C4-2B (cell line): ENCODE measurements at regions not wholly inside any gene's neighbourhood (a gene's known extent, or its start where the extent isn't known, plus 50 kb on each side); places are given as distances from the start of the nearest gene placed in this dataset.
"Not testable (repeated sequence)": the region's sequence is repeated elsewhere in the genome, so short reads cannot be mapped to it uniquely, and the experiment has no call there.

Source experiments
- H3K27ac ChIP-seq: fragments of 450-650 bp; 2 replicates; pipeline ENCODE4 v1.5.1; 2017
- ZFX ChIP-seq: fragments of 450-650 bp; IDR thresholded peaks from 2 replicates; pipeline ENCODE4 v1.6.1; 2017
- TF ChIP-seq, protein P1 (sequence below): fragments of 450-650 bp; conservative IDR thresholded peaks from 2 replicates; pipeline ENCODE4 v1.5.1; 2017; ENCODE audit warnings: mild to moderate bottlenecking

DNA sequence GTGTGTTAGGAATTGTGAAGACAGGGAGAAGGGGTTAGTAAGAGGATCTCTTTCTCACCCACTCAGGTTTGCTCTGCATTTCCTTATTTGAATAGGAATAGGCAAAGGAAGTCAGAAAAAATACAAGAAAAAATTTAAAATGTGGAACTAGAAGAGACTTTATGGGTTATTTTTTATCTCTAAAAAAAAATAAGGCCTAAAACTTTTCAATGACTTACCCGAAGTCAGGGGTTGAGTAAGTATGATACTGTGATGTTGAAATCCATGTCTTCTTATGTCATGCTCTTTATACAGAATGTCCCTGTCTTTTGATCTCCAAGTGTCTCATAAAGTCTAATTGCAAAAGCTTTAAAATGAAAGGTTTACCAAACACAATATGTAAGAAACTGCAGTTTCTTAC lies 148.3 kb upstream of the PIK3R1 start:
- no peak for TF ChIP-seq ZFX
- TF ChIP-seq, protein P1, sequence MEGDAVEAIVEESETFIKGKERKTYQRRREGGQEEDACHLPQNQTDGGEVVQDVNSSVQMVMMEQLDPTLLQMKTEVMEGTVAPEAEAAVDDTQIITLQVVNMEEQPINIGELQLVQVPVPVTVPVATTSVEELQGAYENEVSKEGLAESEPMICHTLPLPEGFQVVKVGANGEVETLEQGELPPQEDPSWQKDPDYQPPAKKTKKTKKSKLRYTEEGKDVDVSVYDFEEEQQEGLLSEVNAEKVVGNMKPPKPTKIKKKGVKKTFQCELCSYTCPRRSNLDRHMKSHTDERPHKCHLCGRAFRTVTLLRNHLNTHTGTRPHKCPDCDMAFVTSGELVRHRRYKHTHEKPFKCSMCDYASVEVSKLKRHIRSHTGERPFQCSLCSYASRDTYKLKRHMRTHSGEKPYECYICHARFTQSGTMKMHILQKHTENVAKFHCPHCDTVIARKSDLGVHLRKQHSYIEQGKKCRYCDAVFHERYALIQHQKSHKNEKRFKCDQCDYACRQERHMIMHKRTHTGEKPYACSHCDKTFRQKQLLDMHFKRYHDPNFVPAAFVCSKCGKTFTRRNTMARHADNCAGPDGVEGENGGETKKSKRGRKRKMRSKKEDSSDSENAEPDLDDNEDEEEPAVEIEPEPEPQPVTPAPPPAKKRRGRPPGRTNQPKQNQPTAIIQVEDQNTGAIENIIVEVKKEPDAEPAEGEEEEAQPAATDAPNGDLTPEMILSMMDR, result no peak
- H3K27ac ChIP-seq, result no peak overlapping the region

DNA sequence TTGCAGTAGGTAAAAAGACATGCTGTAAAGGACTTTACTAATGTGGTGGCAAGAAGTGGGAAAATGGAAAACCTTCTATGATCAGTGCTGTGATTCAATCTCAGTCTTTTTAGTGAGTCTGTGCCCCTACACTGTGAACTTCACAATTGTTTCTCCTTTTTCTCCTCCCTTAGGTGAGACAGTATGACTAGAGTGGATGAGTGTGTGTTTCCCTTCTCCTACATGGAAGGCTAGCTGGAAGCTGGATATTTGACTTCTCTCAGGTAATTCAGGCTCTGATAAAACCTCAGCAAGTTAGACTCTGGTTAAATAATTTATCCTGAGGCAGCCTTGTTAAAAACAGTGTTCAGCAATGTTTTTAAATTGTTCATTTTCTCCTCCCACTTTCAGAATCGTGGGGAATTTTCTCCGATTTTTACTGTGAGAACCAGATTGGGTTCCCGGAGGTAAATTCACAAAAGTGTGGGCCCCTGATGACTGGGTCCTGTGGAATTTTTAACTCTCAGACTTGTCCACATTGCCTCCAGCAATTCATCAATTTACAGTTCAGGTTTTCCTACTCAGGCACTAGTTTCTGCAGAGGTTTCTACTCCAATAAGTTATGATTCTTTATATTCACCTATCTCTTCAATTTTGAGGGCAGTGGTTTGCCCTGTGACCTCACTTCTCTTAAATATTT lies 149.1 kb upstream of the PIK3R1 start:
- H3K27ac ChIP-seq, result no peak overlapping the region

DNA sequence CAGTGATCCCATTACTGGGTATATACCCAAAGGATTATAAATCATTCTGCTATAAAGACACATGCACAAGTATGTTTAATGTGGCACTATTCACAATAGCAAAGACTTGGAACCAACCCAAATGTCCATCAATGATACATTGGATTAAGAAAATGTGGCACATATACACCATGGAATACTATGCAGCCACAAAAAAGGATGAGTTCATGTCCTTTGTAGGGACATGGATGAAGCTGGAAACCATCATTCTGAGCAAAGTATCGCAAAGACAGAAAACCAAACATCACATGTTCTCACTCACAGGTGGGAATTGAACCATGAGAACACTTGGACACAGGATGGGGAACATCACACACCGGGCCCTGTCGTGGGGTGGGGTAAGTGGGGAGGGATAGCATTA lies 150.2 kb upstream of the PIK3R1 start:
- H3K27ac ChIP-seq, result not testable (repeated sequence)

More for the DNA sequence above, 149.1 kb upstream of the PIK3R1 start:
- TF ChIP-seq, protein P1, result no peak
- TF ChIP-seq ZFX, result no peak

DNA sequence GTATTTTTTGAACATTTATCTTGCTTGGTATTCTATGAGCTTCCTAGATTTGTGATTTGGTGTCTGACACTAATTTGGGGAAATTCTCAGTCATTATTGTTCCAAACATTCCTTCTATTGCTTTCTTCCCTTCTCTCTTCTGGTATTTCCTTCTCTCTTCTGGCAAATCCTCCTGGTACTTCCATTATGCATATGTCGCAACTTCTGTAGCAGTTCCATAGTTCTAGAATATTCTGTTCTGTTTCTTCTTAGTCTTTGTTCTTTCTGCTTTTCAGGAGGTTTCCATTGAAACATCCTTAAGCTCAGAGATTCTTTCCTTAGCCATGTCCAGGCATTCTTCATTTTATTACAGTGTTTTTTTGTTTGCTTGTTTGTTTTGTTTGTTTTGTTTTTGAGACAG lies 155.2 kb upstream of the PIK3R1 start:
- TF ChIP-seq ZFX, result no peak
- TF ChIP-seq, protein P1, result no peak
- no peak overlapping the region for H3K27ac ChIP-seq

DNA sequence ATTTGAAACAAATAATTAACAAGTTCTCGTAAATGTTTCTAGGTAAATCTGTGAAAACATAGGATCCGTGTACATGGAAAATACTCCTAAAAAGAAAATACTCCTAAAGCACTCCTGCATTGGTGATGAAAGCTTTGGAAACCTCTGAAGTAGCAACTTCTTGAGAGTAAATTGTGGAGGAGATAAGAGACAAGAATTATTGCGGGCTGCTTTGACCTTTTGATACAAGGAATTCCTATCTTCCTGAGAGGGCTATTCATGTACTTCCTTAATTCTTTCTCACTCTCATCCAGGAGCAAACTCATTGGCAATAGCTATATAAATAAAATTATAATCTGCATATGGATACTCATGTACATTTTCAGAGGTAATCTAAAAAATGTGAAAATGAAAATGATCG lies 158.4 kb upstream of the PIK3R1 start:
- H3K27ac ChIP-seq, result no peak overlapping the region
- TF ChIP-seq, protein P1, result no peak

DNA sequence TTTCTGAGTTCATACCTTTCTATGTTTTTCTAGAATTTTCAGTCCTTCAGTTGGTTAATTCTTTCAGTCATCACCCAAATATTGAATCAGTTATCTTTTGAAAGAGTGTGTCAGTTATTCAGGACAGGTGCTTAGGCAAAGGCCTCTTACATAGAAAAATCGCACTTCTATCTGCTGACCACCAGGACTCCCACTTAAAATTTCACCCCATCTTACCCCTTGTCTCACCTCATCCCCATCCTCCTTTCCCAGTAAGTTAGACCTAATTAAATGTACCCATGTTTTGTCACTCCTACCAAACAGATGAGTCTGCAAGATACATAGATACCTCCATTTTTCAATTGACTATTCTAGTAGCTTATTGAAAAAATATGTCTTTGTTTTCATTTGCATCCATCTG lies 159.9 kb upstream of the PIK3R1 start:
- TF ChIP-seq, protein P1, result no peak; the same call in 1 of the 2 replicates
- no peak for TF ChIP-seq ZFX
- H3K27ac ChIP-seq, result no peak overlapping the region

DNA sequence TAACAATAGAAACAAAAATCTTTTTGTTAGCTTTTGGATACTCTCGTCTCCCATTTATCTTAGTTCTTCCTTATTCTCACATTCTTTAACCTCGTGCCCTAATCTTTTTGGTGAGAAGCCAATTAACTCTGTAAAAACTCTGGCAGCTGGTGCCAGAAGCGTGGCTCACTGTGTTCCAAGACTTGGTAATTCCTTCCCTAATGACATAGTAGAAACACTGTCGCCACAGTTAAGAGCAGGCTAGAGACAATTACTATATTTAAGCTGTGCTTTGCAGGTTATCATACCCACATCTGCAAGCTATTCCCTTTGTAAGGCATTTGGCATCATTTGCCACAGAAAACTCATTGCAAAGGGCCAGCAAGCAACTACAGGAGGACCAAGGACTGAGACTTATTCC lies 160.9 kb upstream of the PIK3R1 start:
- TF ChIP-seq, protein P1, result no peak
- TF ChIP-seq ZFX, result no peak
- peak overlapping the region; percentile 56; the same call in 1 of the 2 replicates for H3K27ac ChIP-seq

DNA sequence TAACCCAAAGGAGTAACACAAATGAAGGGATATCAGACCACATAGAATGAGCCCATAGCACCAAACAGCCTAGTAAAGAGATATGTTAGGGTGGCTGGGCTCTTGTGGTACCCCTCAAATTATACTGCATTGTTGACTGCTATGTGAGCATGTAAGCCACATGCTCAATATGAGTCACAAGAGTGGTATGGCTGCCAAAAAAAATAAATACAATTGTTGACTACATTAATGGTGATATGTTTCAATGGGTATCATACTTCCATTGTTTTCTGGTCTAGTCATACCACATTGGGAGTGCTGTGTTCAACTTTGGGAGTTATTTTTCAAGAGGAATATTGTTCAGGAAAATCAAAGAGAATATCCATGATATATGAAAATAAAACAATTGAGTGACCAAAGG lies 162.4 kb upstream of the PIK3R1 start:
- TF ChIP-seq, protein P1, result no peak
- TF ChIP-seq ZFX, result no peak
- H3K27ac ChIP-seq, result no peak overlapping the region
